ENCODE measurements at regions not wholly inside any gene's neighbourhood (a gene's known extent, or its start where the extent isn't known, plus 50 kb on each side); places are given as distances from the start of the nearest gene placed in this dataset.
"Not testable (repeated sequence)": the region's sequence is repeated elsewhere in the genome, so short reads cannot be mapped to it uniquely, and the experiment has no call there.

- no peak for DNase-seq
Observed at GRCh38 chr1:199946305-199947155, 81.0 kb upstream of the NR5A2 start.

- DNase-seq: no peak
Observed at GRCh38 chr1:199948587-199949280, 78.8 kb upstream of the NR5A2 start.

- not testable (repeated sequence) for DNase-seq
Observed at GRCh38 chr1:199951005-199951404, 76.5 kb upstream of the NR5A2 start.

- DNase-seq: no peak
Observed at GRCh38 chr1:199953651-199954050, 73.9 kb upstream of the NR5A2 start.

- DNase-seq: no peak
Observed at GRCh38 chr1:199954699-199955098, 72.8 kb upstream of the NR5A2 start.

GRCh38 chr1:199955235-199955634 is 72.3 kb upstream of the NR5A2 start:
- DNase-seq: no peak

GRCh38 chr1:199956005-199956404 is 71.5 kb upstream of the NR5A2 start:
- no peak for DNase-seq

GRCh38 chr1:199959033-199959774 is 68.3 kb upstream of the NR5A2 start:
- no peak for DNase-seq

- DNase-seq: no peak
Observed at GRCh38 chr1:199959775-199960110, 67.8 kb upstream of the NR5A2 start.

- no peak for DNase-seq
Observed at GRCh38 chr1:199970125-199970524, 57.4 kb upstream of the NR5A2 start.

- no peak for DNase-seq
Observed at GRCh38 chr1:199976496-199977144, 50.9 kb upstream of the NR5A2 start.

Measured in central memory CD4-positive, alpha-beta T cell (primary cell).